Smooth muscle cell (in vitro differentiated cells): ENCODE measurements at regions not wholly inside any gene's neighbourhood (a gene's known extent, or its start where the extent isn't known, plus 50 kb on each side); places are given as distances from the start of the nearest gene placed in this dataset.

Experiments used
- DNase-seq: peaks from one replicate; lab custom pipeline; 2025; ENCODE audit not compliant: unreplicated experiment; lab: John Stamatoyannopoulos, UW
- H2AFZ ChIP-seq: fragments of 200-600 bp; sonication (generic); 2 replicates; pipeline ENCODE4 v1.6.0; 2016; ENCODE audit warnings: antibody characterized with exemption, low read depth, mild to moderate bottlenecking
- H3F3A ChIP-seq: fragments of 200-600 bp; sonication (generic); 2 replicates; pipeline ENCODE4 v1.6.0; 2017; ENCODE audit warnings: antibody characterized with exemption, low read depth
- H3K27ac ChIP-seq: fragments of 200-600 bp; sonication (generic); 2 replicates; pipeline ENCODE4 v1.5.1; 2016; ENCODE audit warnings: low read depth, mild to moderate bottlenecking
- H3K27me3 ChIP-seq: fragments of 200-600 bp; sonication (generic); 2 replicates; pipeline ENCODE4 v1.6.1; 2016; ENCODE audit warnings: low read depth, mild to moderate bottlenecking
- H3K36me3 ChIP-seq: fragments of 200-600 bp; sonication (generic); 2 replicates; pipeline ENCODE4 v1.5.1; 2016; ENCODE audit warnings: low read depth
- H3K4me1 ChIP-seq: fragments of 200-600 bp; sonication (generic); 2 replicates; pipeline ENCODE4 v1.5.1; 2016; ENCODE audit warnings: low read depth
- H3K4me2 ChIP-seq: fragments of 200-600 bp; sonication (generic); 2 replicates; pipeline ENCODE4 v1.6.0; 2016; ENCODE audit warnings: mild to moderate bottlenecking
- H3K4me3 ChIP-seq: fragments of 200-600 bp; sonication (generic); 2 replicates; pipeline ENCODE4 v1.5.1; 2016; ENCODE audit warnings: mild to moderate bottlenecking
- H3K79me2 ChIP-seq: fragments of 200-600 bp; sonication (generic); 2 replicates; pipeline ENCODE4 v1.6.0; 2016; ENCODE audit warnings: low read depth, mild to moderate bottlenecking
- H3K9ac ChIP-seq: fragments of 200-600 bp; sonication (generic); 2 replicates; pipeline ENCODE4 v1.6.0; 2016; ENCODE audit warnings: low read depth
- H3K9me3 ChIP-seq: fragments of 200-600 bp; sonication (generic); replicated peaks from 2 replicates; pipeline ENCODE4 v1.5.1; 2016; ENCODE audit warnings: low read depth
- H4K20me1 ChIP-seq: fragments of 200-600 bp; sonication (generic); 2 replicates; pipeline ENCODE4 v1.6.0; 2016; ENCODE audit warnings: low read depth
- WGBS: methylation state at CpG from one replicate; pipeline ENCODE4 v1.1.7; 2016; ENCODE audit warnings: low lambda C conversion rate; 5-methylcytosine and 5-hydroxymethylcytosine counted together
- TF ChIP-seq, protein P1 (sequence below): fragments of 200-600 bp; sonication (generic); IDR thresholded peaks from 2 replicates; pipeline ENCODE4 v1.5.1; 2017; ENCODE audit warnings: borderline replicate concordance, mild to moderate bottlenecking, antibody characterized with exemption; ENCODE audit not compliant: insufficient read depth, poor library complexity, severe bottlenecking

DNA sequence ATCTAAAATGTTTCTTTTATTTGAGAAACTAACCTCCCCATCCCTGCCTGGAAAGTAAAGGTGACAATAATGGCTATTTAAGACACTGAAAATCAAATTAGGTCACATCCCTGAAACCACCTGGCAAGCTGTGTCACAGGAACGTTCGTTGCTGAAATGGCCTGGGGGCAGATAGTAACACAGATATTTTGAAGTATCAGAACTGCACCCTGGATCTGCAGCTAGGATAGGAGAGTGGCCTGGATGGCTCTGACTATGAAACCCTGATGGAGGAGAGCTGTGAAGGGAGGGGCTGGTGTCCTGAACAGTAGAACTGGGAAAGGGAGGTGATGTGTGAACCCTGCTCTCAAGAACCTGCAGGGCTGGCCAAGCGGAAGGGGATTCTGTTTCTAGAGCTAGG lies 648.3 kb upstream of the CFAP20DC start:
- Histone ChIP-seq H3K36me3 (no peaks in the 10 kb centered on the region), H4K20me1 (no peaks in the 10 kb centered on the region), H3K4me1 (no peaks in the 10 kb centered on the region), H3K27me3 (no peaks in the 10 kb centered on the region), H3K9ac (no peak overlapping the region), H3F3A (no peaks in the 10 kb centered on the region), H3K27ac (no peak overlapping the region), H3K9me3 (no peaks in the 10 kb centered on the region), H2AFZ (no peak overlapping the region), H3K79me2 (no peaks in the 10 kb centered on the region), H3K4me3 (no peak overlapping the region), H3K4me2 (no peak overlapping the region)
- no peak for DNase-seq
- TF ChIP-seq, protein P1, sequence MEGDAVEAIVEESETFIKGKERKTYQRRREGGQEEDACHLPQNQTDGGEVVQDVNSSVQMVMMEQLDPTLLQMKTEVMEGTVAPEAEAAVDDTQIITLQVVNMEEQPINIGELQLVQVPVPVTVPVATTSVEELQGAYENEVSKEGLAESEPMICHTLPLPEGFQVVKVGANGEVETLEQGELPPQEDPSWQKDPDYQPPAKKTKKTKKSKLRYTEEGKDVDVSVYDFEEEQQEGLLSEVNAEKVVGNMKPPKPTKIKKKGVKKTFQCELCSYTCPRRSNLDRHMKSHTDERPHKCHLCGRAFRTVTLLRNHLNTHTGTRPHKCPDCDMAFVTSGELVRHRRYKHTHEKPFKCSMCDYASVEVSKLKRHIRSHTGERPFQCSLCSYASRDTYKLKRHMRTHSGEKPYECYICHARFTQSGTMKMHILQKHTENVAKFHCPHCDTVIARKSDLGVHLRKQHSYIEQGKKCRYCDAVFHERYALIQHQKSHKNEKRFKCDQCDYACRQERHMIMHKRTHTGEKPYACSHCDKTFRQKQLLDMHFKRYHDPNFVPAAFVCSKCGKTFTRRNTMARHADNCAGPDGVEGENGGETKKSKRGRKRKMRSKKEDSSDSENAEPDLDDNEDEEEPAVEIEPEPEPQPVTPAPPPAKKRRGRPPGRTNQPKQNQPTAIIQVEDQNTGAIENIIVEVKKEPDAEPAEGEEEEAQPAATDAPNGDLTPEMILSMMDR: no peak
- 76% methylated on average over 3 of the region's 3 CpGs for WGBS

DNA sequence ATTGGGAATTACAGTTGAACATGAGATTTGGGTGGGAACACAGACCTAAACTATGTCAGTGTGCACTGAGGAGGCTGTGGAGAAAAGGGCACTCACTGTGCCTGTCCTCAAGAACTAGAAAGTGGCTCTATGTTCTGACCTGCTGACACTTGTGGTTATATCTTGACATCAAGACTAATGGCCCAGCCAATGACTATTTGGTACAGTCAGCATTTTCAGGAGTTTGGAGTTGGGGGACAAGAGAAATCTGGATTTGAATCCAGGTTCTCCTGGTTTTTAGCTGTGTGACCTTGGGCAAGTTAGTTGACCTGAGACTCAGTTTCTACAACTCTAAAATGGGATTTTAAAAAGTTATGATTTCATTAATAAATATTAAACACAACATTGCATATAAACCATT lies 647.0 kb upstream of the CFAP20DC start:
- Histone ChIP-seq H3K27me3 (no peaks in the 10 kb centered on the region), H4K20me1 (no peaks in the 10 kb centered on the region), H3K36me3 (no peaks in the 10 kb centered on the region), H3K4me3 (no peak overlapping the region), H3F3A (no peaks in the 10 kb centered on the region), H3K9ac (no peak overlapping the region), H3K27ac (no peak overlapping the region), H3K79me2 (no peaks in the 10 kb centered on the region), H3K4me1 (no peaks in the 10 kb centered on the region), H3K4me2 (no peak overlapping the region), H3K9me3 (no peaks in the 10 kb centered on the region), H2AFZ (no peak overlapping the region)
- TF ChIP-seq, protein P1: no peak
- DNase-seq: no peak

DNA sequence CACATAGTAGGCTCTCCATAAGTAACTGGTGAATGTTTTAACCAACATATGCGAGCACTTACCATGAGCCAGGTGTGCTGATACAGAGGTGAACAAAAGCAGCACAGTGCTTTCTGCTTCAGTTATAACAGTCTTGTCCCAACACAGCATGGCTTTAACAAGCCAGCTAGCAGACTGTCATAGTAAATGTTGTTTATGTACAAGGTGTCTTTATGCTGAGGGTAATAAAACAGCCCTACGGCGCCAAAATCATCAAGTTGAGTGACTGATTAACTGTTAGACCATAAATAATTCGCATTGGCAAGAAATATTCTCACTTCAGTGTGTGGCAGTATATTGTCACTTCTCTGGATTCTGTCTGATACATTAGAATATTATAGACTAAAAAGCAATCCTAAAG lies 646.0 kb upstream of the CFAP20DC start:
- Histone ChIP-seq H3K9me3 (no peaks in the 10 kb centered on the region), H3K36me3 (no peaks in the 10 kb centered on the region), H3K9ac (no peak overlapping the region), H3F3A (no peaks in the 10 kb centered on the region), H3K27me3 (no peaks in the 10 kb centered on the region), H2AFZ (no peak overlapping the region), H3K4me2 (no peak overlapping the region), H3K4me1 (no peaks in the 10 kb centered on the region), H4K20me1 (no peaks in the 10 kb centered on the region), H3K27ac (no peak overlapping the region), H3K4me3 (no peak overlapping the region), H3K79me2 (no peaks in the 10 kb centered on the region)
- TF ChIP-seq, protein P1: no peak
- DNase-seq: no peak
- WGBS: 89% methylated on average over 4 of the region's 4 CpGs

DNA sequence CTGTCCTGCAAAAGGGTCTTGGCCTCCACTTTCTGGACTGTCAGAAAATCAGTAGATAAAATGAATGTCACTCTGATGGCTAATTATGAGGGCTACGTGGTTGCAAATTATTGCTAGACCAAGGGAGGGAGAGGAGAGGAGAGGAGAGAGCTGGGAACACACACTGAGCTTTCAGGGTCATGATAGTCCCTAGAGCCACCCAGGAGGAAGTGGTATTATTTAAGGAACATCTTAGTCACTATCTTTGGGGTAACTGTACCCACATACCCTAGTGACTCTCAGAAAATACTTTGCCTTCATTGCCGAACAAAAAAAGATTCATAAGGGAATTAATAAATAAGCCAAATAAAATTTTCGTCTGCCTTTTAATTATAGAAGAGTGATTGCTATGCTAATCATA lies 642.3 kb upstream of the CFAP20DC start:
- Histone ChIP-seq H3K27ac (no peak overlapping the region), H3K9ac (no peak overlapping the region), H3K27me3 (no peaks in the 10 kb centered on the region), H3K4me3 (no peak overlapping the region), H3K36me3 (no peaks in the 10 kb centered on the region), H3K4me2 (no peak overlapping the region), H3K9me3 (no peaks in the 10 kb centered on the region), H3F3A (no peaks in the 10 kb centered on the region), H3K79me2 (no peaks in the 10 kb centered on the region), H3K4me1 (no peaks in the 10 kb centered on the region), H2AFZ (no peak overlapping the region), H4K20me1 (no peaks in the 10 kb centered on the region)
- 86% methylated on average over 3 of the region's 3 CpGs for WGBS
- TF ChIP-seq, protein P1: no peak
- DNase-seq: no peak
